ENCODE measurements at regions not wholly inside any gene's neighbourhood (a gene's known extent, or its start where the extent isn't known, plus 50 kb on each side); places are given as distances from the start of the nearest gene placed in this dataset.

DNA sequence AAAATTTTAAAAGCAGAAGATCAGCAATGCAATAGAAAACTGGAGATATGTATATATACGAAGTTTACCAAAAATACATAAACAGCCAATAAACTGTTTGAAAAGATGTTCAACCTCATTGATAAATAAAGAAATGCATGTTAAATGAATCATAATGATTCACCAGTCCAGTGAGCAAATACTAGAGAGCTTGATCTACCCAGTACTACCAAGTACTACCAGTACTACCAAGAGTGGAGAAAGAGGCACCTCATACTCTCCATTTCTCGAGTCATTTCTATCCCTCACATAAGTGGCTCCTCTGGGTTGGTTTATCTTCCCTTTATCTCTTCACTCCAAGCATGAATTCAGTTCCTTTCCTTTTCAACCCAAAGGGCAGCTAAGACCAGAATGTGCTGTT, 138.9 kb downstream of the MREG start:
- intact Hi-C loops (cut with micrococcal nuclease; ENCODE audit: unreplicated experiment) = no loop called here
- CTCF ChIA-PET = interaction anchor here (1.2 to 1.3 kb wide), 3 partner anchors 34 to 262 kb away, joined by 3 to 5 read pairs (median 4); no protein-coding TSS in a partner anchor

More for the DNA sequence above, 138.9 kb downstream of the MREG start:
- ChIA-PET RAD21 (ENCODE audit: unreplicated experiment) (interaction anchor here (0.7 kb wide), 1 partner anchor 57 kb away, joined by 3 read pairs; no protein-coding TSS in a partner anchor), SMC1A (ENCODE audit: uncharacterized antibody, unreplicated experiment) (interaction anchor here (1.0 to 11.2 kb wide), 8 partner anchors 9 to 198 kb away, joined by 3 to 185 read pairs (median 7); no protein-coding TSS in a partner anchor), POLR2A (interaction anchor here (0.6 kb wide), 1 partner anchor 39 kb away, joined by 3 read pairs; no protein-coding TSS in a partner anchor)
- Histone ChIP-seq H4K20me1 (ENCODE audit: control insufficient read depth, insufficient read depth) (no peaks in the 10 kb centered on the region), H3K4me1 (ENCODE audit: control insufficient read depth, insufficient read depth, low read length) (no peaks in the 10 kb centered on the region), H3K27ac (ENCODE audit: control insufficient read depth, insufficient read depth) (no peak overlapping the region), H2AFZ (ENCODE audit: control insufficient read depth, low read depth, low read length) (no peak overlapping the region), H3K4me3 (no peak overlapping the region), H3K36me3 (ENCODE audit: control insufficient read depth in 2 of 2, insufficient read depth in 2 of 2, low read length in 1 of 2) (no peaks in the 10 kb centered on the region), H3K79me2 (ENCODE audit: control insufficient read depth, insufficient read depth, low read length) (no peaks in the 10 kb centered on the region), H3K9me3 (replicated peaks; ENCODE audit: control insufficient read depth, insufficient read depth, low read length) (0 out of 3 replicates have a peak, but pooled peaks cover 2% of the 10 kb centered on the region), H3K9ac (ENCODE audit: control insufficient read depth, insufficient read depth, low read length) (no peak overlapping the region), H3K27me3 (replicated peaks in 1 of 2; ENCODE audit: control insufficient read depth in 2 of 2, insufficient read depth in 2 of 2, low read length in 1 of 2) (no peaks in the 10 kb centered on the region), H3K4me2 (ENCODE audit: control insufficient read depth, insufficient read depth) (no peak overlapping the region)
- no TSS peak for BruUV-seq (replicated peaks)
- 47% methylated on average over 2 of the region's 2 CpGs for WGBS (ENCODE audit: insufficient coverage, insufficient replicate concordance, low lambda C conversion rate, missing lambda C conversion rate)
- in situ Hi-C loops (cut with MboI) = no loop called here
- FAIRE-seq (no peak), DNase-seq (ENCODE audit: low read depth, low spot score) (no peak), ATAC-seq (no peak)
- TF ChIP-seq, protein P1, sequence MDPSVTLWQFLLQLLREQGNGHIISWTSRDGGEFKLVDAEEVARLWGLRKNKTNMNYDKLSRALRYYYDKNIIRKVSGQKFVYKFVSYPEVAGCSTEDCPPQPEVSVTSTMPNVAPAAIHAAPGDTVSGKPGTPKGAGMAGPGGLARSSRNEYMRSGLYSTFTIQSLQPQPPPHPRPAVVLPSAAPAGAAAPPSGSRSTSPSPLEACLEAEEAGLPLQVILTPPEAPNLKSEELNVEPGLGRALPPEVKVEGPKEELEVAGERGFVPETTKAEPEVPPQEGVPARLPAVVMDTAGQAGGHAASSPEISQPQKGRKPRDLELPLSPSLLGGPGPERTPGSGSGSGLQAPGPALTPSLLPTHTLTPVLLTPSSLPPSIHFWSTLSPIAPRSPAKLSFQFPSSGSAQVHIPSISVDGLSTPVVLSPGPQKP (IDR thresholded peaks at IDR 0.05; ENCODE audit: low read depth, low read length) = no peak
- TF ChIP-seq POLR2A (IDR thresholded peaks at IDR 0.05; ENCODE audit: low read depth, low read length) = no peak
- no peak for TF ChIP-seq ESRRA (IDR thresholded peaks at IDR 0.05; ENCODE audit: low read length)
- TF ChIP-seq FOXK2 (IDR thresholded peaks at IDR 0.05) = no peak
- TF ChIP-seq, protein P2, sequence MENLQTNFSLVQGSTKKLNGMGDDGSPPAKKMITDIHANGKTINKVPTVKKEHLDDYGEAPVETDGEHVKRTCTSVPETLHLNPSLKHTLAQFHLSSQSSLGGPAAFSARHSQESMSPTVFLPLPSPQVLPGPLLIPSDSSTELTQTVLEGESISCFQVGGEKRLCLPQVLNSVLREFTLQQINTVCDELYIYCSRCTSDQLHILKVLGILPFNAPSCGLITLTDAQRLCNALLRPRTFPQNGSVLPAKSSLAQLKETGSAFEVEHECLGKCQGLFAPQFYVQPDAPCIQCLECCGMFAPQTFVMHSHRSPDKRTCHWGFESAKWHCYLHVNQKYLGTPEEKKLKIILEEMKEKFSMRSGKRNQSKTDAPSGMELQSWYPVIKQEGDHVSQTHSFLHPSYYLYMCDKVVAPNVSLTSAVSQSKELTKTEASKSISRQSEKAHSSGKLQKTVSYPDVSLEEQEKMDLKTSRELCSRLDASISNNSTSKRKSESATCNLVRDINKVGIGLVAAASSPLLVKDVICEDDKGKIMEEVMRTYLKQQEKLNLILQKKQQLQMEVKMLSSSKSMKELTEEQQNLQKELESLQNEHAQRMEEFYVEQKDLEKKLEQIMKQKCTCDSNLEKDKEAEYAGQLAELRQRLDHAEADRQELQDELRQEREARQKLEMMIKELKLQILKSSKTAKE (IDR thresholded peaks at IDR 0.05; ENCODE audit: low read depth, poor library complexity, severe bottlenecking) = no peak
- TF ChIP-seq BRCA1 (IDR thresholded peaks at IDR 0.05; ENCODE audit: low read depth, low read length) = no peak
- no peak for TF ChIP-seq KLF5 (IDR thresholded peaks at IDR 0.05; ENCODE audit: partially characterized antibody)
- no peak for TF ChIP-seq JUNB (IDR thresholded peaks at IDR 0.05)
- TF ChIP-seq ZNF217 (IDR thresholded peaks at IDR 0.05) = no peak
- TF ChIP-seq RAD51 (IDR thresholded peaks at IDR 0.05) = no peak
